H9 (cell line): ENCODE measurements at regions not wholly inside any gene's neighbourhood (a gene's known extent, or its start where the extent isn't known, plus 50 kb on each side); places are given as distances from the start of the nearest gene placed in this dataset.

Source experiments
- DNase-seq: peaks from one replicate; pipeline ENCODE4 v3.0.0-alpha.2; 2017
- H2AFZ ChIP-seq: one replicate; pipeline ENCODE4 v1.6.1; 2013; ENCODE audit warnings: mild to moderate bottlenecking, low read length, control low read depth, moderate library complexity
- H2AK5ac ChIP-seq: 2 replicates; pipeline ENCODE4 v1.6.1; 2013; ENCODE audit warnings: low read length, control low read depth, mixed read lengths; ENCODE audit not compliant: insufficient read length
- H2BK120ac ChIP-seq: one replicate; pipeline ENCODE4 v1.6.1; 2013; ENCODE audit warnings: low read depth, mild to moderate bottlenecking, low read length, control low read depth, inconsistent platforms; ENCODE audit not compliant: poor library complexity, severe bottlenecking
- H2BK12ac ChIP-seq: 2 replicates; pipeline ENCODE4 v1.6.1; 2013; ENCODE audit warnings: low read length, control low read depth, mixed read lengths, low read depth; ENCODE audit not compliant: insufficient read length
- H2BK15ac ChIP-seq: 2 replicates; pipeline ENCODE4 v1.6.1; 2013; ENCODE audit warnings: low read depth, low read length, control low read depth
- H2BK20ac ChIP-seq: one replicate; pipeline ENCODE4 v1.6.1; 2013; ENCODE audit warnings: low read depth, mild to moderate bottlenecking, low read length, control low read depth, inconsistent platforms; ENCODE audit not compliant: poor library complexity, severe bottlenecking
- H2BK5ac ChIP-seq: 2 replicates; pipeline ENCODE4 v1.6.1; 2013; ENCODE audit warnings: low read length, control low read depth, mixed read lengths; ENCODE audit not compliant: insufficient read length
- H3K14ac ChIP-seq: 2 replicates; pipeline ENCODE4 v1.6.1; 2013; ENCODE audit warnings: low read length, control low read depth; ENCODE audit not compliant: insufficient read depth
- H3K18ac ChIP-seq: 2 replicates; pipeline ENCODE4 v1.6.1; 2013; ENCODE audit warnings: low read depth, mild to moderate bottlenecking, mixed read lengths, low read length, control low read depth; ENCODE audit not compliant: insufficient read length
- H3K23ac ChIP-seq: 2 replicates; pipeline ENCODE4 v1.6.1; 2013; ENCODE audit warnings: low read length, control low read depth, mixed read lengths, low read depth; ENCODE audit not compliant: insufficient read length
- H3K23me2 ChIP-seq: 2 replicates; pipeline ENCODE4 v1.6.1; 2013; ENCODE audit warnings: low read depth, mild to moderate bottlenecking, mixed read lengths, low read length, control low read depth; ENCODE audit not compliant: insufficient read length, poor library complexity, severe bottlenecking
- H3K27ac ChIP-seq: 2 replicates; pipeline ENCODE4 v1.5.1; 2013; ENCODE audit warnings: low read length, control low read depth, mixed read lengths, low read depth; ENCODE audit not compliant: insufficient read length
- H3K27me3 ChIP-seq: 2 replicates; pipeline ENCODE4 v1.6.1; 2013; ENCODE audit warnings: low read length, control low read depth, inconsistent platforms; ENCODE audit not compliant: insufficient read depth
- H3K4ac ChIP-seq: 2 replicates; pipeline ENCODE4 v1.6.1; 2013; ENCODE audit warnings: low read depth, mild to moderate bottlenecking, control low read depth, inconsistent platforms, low read length, moderate library complexity
- H3K4me1 ChIP-seq: 2 replicates; pipeline ENCODE4 v1.6.1; 2013; ENCODE audit warnings: low read length, control low read depth, inconsistent platforms; ENCODE audit not compliant: insufficient read depth
- H3K4me2 ChIP-seq: 2 replicates; pipeline ENCODE4 v1.6.1; 2013; ENCODE audit warnings: low read length, control low read depth, mixed read lengths; ENCODE audit not compliant: insufficient read length, insufficient read depth
- H3K56ac ChIP-seq: 2 replicates; pipeline ENCODE4 v1.6.1; 2013; ENCODE audit warnings: low read depth, mild to moderate bottlenecking, mixed read lengths, low read length, control low read depth; ENCODE audit not compliant: insufficient read length
- H3K79me1 ChIP-seq: 2 replicates; pipeline ENCODE4 v1.6.1; 2013; ENCODE audit warnings: low read depth, mild to moderate bottlenecking, moderate library complexity, low read length, control low read depth, inconsistent platforms; ENCODE audit not compliant: insufficient read depth, poor library complexity, severe bottlenecking
- H3K79me2 ChIP-seq: 2 replicates; pipeline ENCODE4 v1.6.1; 2013; ENCODE audit warnings: low read length, control low read depth, inconsistent platforms; ENCODE audit not compliant: insufficient read depth
- H3K9ac ChIP-seq: 2 replicates; pipeline ENCODE4 v1.6.1; 2013; ENCODE audit warnings: low read length, control low read depth, mixed read lengths; ENCODE audit not compliant: insufficient read length; ENCODE audit errors: extremely low read depth
- H3K9me3 ChIP-seq: one replicate; pipeline ENCODE4 v1.6.1; 2013; ENCODE audit warnings: low read depth, low read length, inconsistent platforms; ENCODE audit not compliant: control insufficient read depth
- H3T11ph ChIP-seq: one replicate; pipeline ENCODE4 v1.6.1; 2013; ENCODE audit warnings: mild to moderate bottlenecking, low read length, control low read depth, inconsistent platforms
- H4K20me1 ChIP-seq: one replicate; pipeline ENCODE4 v1.6.1; 2013; ENCODE audit not compliant: control insufficient read depth, insufficient read length, insufficient read depth
- H4K5ac ChIP-seq: 2 replicates; pipeline ENCODE4 v1.6.1; 2013; ENCODE audit warnings: low read depth, mild to moderate bottlenecking, mixed read lengths, low read length, control low read depth; ENCODE audit not compliant: insufficient read length
- H4K8ac ChIP-seq: replicated peaks from 2 replicates; pipeline ENCODE4 v1.6.1; 2013; ENCODE audit warnings: low read length, control low read depth, mixed read lengths, low read depth; ENCODE audit not compliant: insufficient read length
- H4K91ac ChIP-seq: 2 replicates; pipeline ENCODE4 v1.6.1; 2013; ENCODE audit warnings: low read depth, mild to moderate bottlenecking, moderate library complexity, mixed read lengths, low read length, control low read depth; ENCODE audit not compliant: insufficient read length
- H3K27ac Mint-ChIP-seq, 3 experiments: 2 replicates in 2 of 3; 3 replicates in 1 of 3; pipeline ENCODE4 v1.8.0; 2020 to 2021; ENCODE audit warnings: mixed read lengths in 3 of 3, mild to moderate bottlenecking in 1 of 3, moderate library complexity in 1 of 3
- H3K27me3 Mint-ChIP-seq: 2 replicates; pipeline ENCODE4 v1.8.0; 2021; ENCODE audit warnings: low read depth, mild to moderate bottlenecking, moderate library complexity, mixed read lengths
- H3K36me3 Mint-ChIP-seq, 3 experiments: 2 replicates in 2 of 3; 3 replicates in 1 of 3; pipeline ENCODE4 v1.8.0; 2020 to 2021; ENCODE audit warnings: low read depth in 3 of 3, mixed read lengths in 3 of 3; ENCODE audit not compliant: insufficient read depth in 1 of 3
- H3K4me1 Mint-ChIP-seq, 2 experiments: 2 replicates each; pipeline ENCODE4 v1.8.0; 2020; ENCODE audit warnings: mixed read lengths in 2 of 2
- H3K4me3 Mint-ChIP-seq, 2 experiments: 2 replicates in 1 of 2; 3 replicates in 1 of 2; pipeline ENCODE4 v1.8.0; 2020 to 2021; ENCODE audit warnings: mild to moderate bottlenecking in 2 of 2, mixed read lengths in 2 of 2, moderate library complexity in 1 of 2
- H3K9me3 Mint-ChIP-seq, 2 experiments: 2 replicates in 1 of 2; 3 replicates in 1 of 2; pipeline ENCODE4 v1.8.0; 2020; ENCODE audit warnings: mild to moderate bottlenecking in 2 of 2, mixed read lengths in 2 of 2, moderate library complexity in 1 of 2
- WGBS: extraction: QIAGEN DNeasy Blood & Tissue Kit; methylation state at CpG from one replicate; pipeline ENCODE4 v1.1.7; 2013; ENCODE audit warnings: missing lambda C conversion rate, low lambda C conversion rate, mixed read lengths; ENCODE audit not compliant: insufficient read length; ENCODE audit errors: extremely low coverage; 5-methylcytosine and 5-hydroxymethylcytosine counted together
- TF ChIP-seq, protein P1 (sequence below): fragments of 200-600 bp; sonication (generic); conservative IDR thresholded peaks from 3 replicates; pipeline ENCODE4 v1.8.0; 2021; ENCODE audit warnings: antibody characterized with exemption, mild to moderate bottlenecking

- no peak overlapping the region; a peak in 1 of 7 replicates for H3K27ac Mint-ChIP-seq
- Histone ChIP-seq H3K27me3 (no peaks in the 10 kb centered on the region), H3K79me1 (no peaks in the 10 kb centered on the region), H2BK120ac (no peak overlapping the region), H4K5ac (no peak overlapping the region), H3K23ac (no peak overlapping the region), H3T11ph (no peak overlapping the region), H4K8ac (no peak overlapping the region), H3K79me2 (no peaks in the 10 kb centered on the region), H2AK5ac (no peak overlapping the region), H3K14ac (no peak overlapping the region), H2BK15ac (no peak overlapping the region), H2AFZ (no peak overlapping the region), H3K23me2 (no peaks in the 10 kb centered on the region), H4K20me1 (no peaks in the 10 kb centered on the region), H3K9ac (no peak overlapping the region), H3K4me1 (no peaks in the 10 kb centered on the region), H2BK12ac (no peak overlapping the region), H4K91ac (no peak overlapping the region), H3K56ac (no peak overlapping the region), H3K18ac (no peak overlapping the region), H3K4ac (no peak overlapping the region), H2BK5ac (no peak overlapping the region), H2BK20ac (no peak overlapping the region), H3K9me3 (no peaks in the 10 kb centered on the region), H3K27ac (no peak overlapping the region), H3K4me2 (no peak overlapping the region)
- no peak overlapping the region for H3K4me3 Mint-ChIP-seq
- H3K4me1 Mint-ChIP-seq, result peaks cover 10 to 12% of the 10 kb centered on the region in 2 experiments
- no CpG with 5 or more reads among the region's 7 CpGs for WGBS
- TF ChIP-seq, protein P1, sequence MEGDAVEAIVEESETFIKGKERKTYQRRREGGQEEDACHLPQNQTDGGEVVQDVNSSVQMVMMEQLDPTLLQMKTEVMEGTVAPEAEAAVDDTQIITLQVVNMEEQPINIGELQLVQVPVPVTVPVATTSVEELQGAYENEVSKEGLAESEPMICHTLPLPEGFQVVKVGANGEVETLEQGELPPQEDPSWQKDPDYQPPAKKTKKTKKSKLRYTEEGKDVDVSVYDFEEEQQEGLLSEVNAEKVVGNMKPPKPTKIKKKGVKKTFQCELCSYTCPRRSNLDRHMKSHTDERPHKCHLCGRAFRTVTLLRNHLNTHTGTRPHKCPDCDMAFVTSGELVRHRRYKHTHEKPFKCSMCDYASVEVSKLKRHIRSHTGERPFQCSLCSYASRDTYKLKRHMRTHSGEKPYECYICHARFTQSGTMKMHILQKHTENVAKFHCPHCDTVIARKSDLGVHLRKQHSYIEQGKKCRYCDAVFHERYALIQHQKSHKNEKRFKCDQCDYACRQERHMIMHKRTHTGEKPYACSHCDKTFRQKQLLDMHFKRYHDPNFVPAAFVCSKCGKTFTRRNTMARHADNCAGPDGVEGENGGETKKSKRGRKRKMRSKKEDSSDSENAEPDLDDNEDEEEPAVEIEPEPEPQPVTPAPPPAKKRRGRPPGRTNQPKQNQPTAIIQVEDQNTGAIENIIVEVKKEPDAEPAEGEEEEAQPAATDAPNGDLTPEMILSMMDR, result peak; percentile 75
- peak; percentile 38 for DNase-seq
- H3K9me3 Mint-ChIP-seq, result no peaks in the 10 kb centered on the region
- 0 out of 2 replicates have a peak, but pooled peaks cover 5% of the 10 kb centered on the region for H3K27me3 Mint-ChIP-seq
- no peaks in the 10 kb centered on the region for H3K36me3 Mint-ChIP-seq
Measured at GRCh38 chr14:21940887-21941856, 267.6 kb upstream of the OR4E1 start.
